Kidney (tissue), 13 donors: ENCODE measurements at regions not wholly inside any gene's neighbourhood (a gene's known extent, or its start where the extent isn't known, plus 50 kb on each side); places are given as distances from the start of the nearest gene placed in this dataset.

Experiments used
- DNase-seq, 5 donors: peaks; one replicate each; pipeline ENCODE4 v3.0.0-alpha.2; 2013 to 2020
- FAIRE-seq: peaks from 2 replicates; lab custom pipeline; 2012; peaks lifted over from hg19 to GRCh38; lab: Jason Lieb, UNC
- H3K27ac ChIP-seq, 2 donors: one replicate each; pipeline ENCODE4 v1.7.0; 2013; ENCODE audit warnings: low read depth in 2 of 2, low read length in 2 of 2, inconsistent platforms in 1 of 2
- H3K27me3 ChIP-seq: one replicate; pipeline ENCODE4 v1.7.1; 2013; ENCODE audit warnings: low read length, inconsistent platforms; ENCODE audit not compliant: control insufficient read depth, insufficient read depth
- H3K36me3 ChIP-seq, 3 donors: one replicate each; pipeline versions ENCODE4 v1.7.0 to v1.7.1; 2013; ENCODE audit warnings: low read length in 3 of 3, control low read depth in 1 of 3, inconsistent platforms in 1 of 3; ENCODE audit not compliant: insufficient read depth in 3 of 3, control insufficient read depth in 2 of 3
- H3K4me1 ChIP-seq, 3 donors: one replicate each; pipeline versions ENCODE4 v1.7.0 to v1.7.1; 2013; ENCODE audit warnings: low read length in 3 of 3, inconsistent platforms in 1 of 3, low read depth in 1 of 3; ENCODE audit not compliant: control insufficient read depth in 2 of 3, insufficient read depth in 2 of 3
- H3K4me3 ChIP-seq, 3 donors: one replicate each; pipeline versions ENCODE4 v1.7.0 to v1.8.1; 2013; ENCODE audit warnings: low read length in 3 of 3, control low read depth in 1 of 3, inconsistent platforms in 1 of 3
- H3K9ac ChIP-seq, 3 donors: one replicate each; pipeline versions ENCODE4 v1.7.0 to v1.7.1; 2013; ENCODE audit warnings: low read length in 3 of 3, control low read depth in 1 of 3, inconsistent platforms in 1 of 3
- H3K9me3 ChIP-seq, 3 donors: one replicate each; pipeline versions ENCODE4 v1.7.0 to v1.7.1; 2013; ENCODE audit warnings: low read length in 3 of 3, control low read depth in 1 of 3, inconsistent platforms in 1 of 3; ENCODE audit not compliant: control insufficient read depth in 2 of 3, insufficient read depth in 1 of 3
- CTCF ChIP-seq: IDR thresholded peaks from 3 replicates; pipeline ENCODE4 v1.5.1; 2012; ENCODE audit warnings: mild to moderate bottlenecking, moderate library complexity, borderline replicate concordance; ENCODE audit not compliant: insufficient read depth; ENCODE audit errors: extremely low read depth
- intact Hi-C: fragments of 100-400 bp; cut with DNase I; formaldehyde crosslinking; loops from one replicate; pipeline ENCODE4 v1.11.1; 2022
- donor health status: control.
- donor health status: control.
- donor health status: control.
- donor health status: control.
- donor health status: control.
- donor health status: DM: yes; HTN: yes; CAD: no.
- donor health status: Normal renal cell carcinoma (clear cell type).

DNA sequence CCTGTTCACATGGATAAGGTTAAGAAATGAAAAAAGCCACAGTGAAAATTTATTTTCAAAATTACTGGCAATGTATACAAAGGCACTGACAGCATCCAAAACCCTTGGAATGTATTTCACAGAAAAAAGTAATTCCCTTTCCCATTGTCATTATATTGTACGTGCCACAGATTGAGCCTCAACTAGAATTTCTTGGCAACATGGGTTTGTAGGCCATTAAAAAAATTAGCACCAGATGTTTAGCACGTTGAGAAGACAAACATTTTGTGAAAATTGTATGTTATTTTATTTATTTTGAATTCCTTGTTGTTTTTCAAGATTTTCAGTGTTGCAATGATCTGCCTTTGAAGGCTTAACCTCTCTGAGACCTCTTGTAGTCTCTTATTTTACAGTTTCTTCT is 76.3 kb upstream of the EPHB3 start:
- no peak overlapping the region for H3K9ac ChIP-seq
- H3K9me3 ChIP-seq = no peaks in the 10 kb centered on the region
- no peak for FAIRE-seq
- H3K4me1 ChIP-seq = no peaks in the 10 kb centered on the region
- DNase-seq = no peak
- H3K27me3 ChIP-seq = peaks cover 17% of the 10 kb centered on the region
- no peak overlapping the region for H3K27ac ChIP-seq
- H3K4me3 ChIP-seq = no peak overlapping the region
- intact Hi-C loops = no loop called here
- no peaks in the 10 kb centered on the region for H3K36me3 ChIP-seq
- TF ChIP-seq CTCF = no peak

DNA sequence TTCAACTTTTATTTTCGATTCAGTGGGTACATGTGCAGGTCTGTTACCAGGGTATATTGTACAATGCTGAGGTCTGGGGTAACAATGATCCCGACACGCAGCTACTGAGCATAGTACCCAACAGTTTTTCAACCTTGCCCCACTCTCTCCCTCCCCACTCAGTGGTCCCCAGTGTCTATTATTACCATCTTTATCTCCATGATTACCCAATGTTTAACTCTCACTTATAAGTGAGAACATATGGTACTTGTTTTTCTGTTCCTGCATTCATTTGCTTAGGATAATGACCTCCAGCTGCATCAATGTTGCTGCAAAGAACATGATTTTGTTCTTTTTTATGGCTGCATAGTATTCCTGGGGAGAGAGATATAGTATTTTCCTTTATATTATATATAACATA is 75.7 kb upstream of the EPHB3 start:
- Histone ChIP-seq H3K4me1 (no peaks in the 10 kb centered on the region), H3K36me3 (no peaks in the 10 kb centered on the region), H3K9me3 (no peaks in the 10 kb centered on the region), H3K9ac (no peak overlapping the region), H3K27me3 (peaks cover 19% of the 10 kb centered on the region), H3K27ac (no peak overlapping the region), H3K4me3 (no peak overlapping the region)
- intact Hi-C loops = no loop called here
- TF ChIP-seq CTCF = no peak
- DNase-seq (no peak), FAIRE-seq (no peak)

DNA sequence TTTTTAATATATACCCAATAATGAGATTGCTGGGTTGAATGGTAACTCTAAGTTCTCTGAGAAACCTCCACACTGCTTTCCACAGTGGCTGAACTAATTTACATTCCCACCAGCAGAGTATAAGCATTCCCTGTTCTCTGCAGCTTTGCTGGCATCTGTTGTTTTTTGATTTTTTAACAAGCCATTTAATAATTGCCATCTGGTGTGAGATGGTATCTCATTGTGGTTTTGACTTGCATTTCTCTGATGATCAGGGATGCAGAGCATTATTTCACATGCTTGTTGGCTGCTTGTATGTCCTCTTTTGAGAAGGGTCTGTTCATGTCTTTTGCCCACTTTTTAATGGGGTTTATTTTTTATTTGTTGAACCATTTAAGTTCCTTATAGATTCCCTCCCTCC is 75.0 kb upstream of the EPHB3 start:
- no peak overlapping the region for H3K4me3 ChIP-seq
- intact Hi-C loops = no loop called here
- no peaks in the 10 kb centered on the region for H3K36me3 ChIP-seq
- TF ChIP-seq CTCF = no peak
- no peaks in the 10 kb centered on the region for H3K4me1 ChIP-seq
- H3K9me3 ChIP-seq = no peaks in the 10 kb centered on the region
- FAIRE-seq (no peak), DNase-seq (no peak)
- no peak overlapping the region for H3K27ac ChIP-seq
- no peak overlapping the region for H3K9ac ChIP-seq
- peaks cover 25% of the 10 kb centered on the region for H3K27me3 ChIP-seq

DNA sequence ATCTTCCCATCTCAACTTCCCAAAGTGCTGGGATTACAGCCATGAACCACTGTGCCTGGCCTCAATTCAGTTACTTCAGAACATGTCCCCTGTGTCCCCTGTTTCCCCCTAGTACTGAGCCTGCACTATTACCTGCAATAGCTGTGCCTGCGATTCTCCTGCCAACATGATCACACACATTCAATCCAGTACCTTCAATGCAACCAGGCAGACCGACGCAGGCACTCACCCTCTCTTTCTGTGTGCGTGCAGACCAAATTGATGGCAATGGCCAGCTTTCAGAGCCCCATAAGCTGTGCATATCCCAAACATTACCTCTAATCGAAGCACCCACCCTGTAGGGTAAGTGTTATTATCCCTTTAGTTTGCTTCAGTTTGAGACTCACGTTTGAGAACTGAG is 73.0 kb upstream of the EPHB3 start:
- intact Hi-C loops = no loop called here
- DNase-seq = no peak

More for the DNA sequence above, 73.0 kb upstream of the EPHB3 start:
- H3K9me3 ChIP-seq = no peaks in the 10 kb centered on the region
- H3K27ac ChIP-seq = no peak overlapping the region
- no peaks in the 10 kb centered on the region for H3K4me1 ChIP-seq
- no peak for TF ChIP-seq CTCF
- peaks cover 36% of the 10 kb centered on the region for H3K27me3 ChIP-seq
- H3K36me3 ChIP-seq = no peaks in the 10 kb centered on the region
- no peak for FAIRE-seq
- no peak overlapping the region for H3K4me3 ChIP-seq
- H3K9ac ChIP-seq = no peak overlapping the region
